ENCODE measurements at regions not wholly inside any gene's neighbourhood (a gene's known extent, or its start where the extent isn't known, plus 50 kb on each side); places are given as distances from the start of the nearest gene placed in this dataset.
"Not testable (repeated sequence)": the region's sequence is repeated elsewhere in the genome, so short reads cannot be mapped to it uniquely, and the experiment has no call there.

DNA sequence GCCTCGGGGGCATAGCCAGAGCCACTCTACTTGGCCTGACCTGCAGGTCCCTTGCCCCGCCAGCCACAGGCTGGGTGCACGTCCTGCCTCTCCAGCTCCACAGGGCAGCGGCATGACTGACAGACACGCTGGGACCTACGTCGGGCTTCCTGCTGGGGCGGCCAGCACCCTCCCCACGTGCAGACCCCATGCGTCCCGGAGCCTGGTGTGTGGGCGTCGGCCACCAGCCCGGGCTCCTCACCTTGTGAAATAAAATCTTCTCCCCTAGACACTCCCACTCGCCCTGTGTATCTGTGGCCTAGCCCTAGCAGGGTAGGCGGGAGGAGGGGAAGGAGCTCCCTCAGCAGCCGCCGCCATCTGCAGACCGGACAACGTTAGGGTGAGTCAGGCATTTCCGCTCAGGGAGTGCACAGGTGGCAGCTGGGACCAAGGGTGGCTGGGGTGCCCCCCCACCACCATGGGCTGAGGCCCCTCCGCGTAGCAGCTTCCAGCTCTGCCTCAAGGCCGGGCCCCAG, 119.5 kb downstream of the IGLL1 start:
- peak; percentile 15 for DNase-seq

DNA sequence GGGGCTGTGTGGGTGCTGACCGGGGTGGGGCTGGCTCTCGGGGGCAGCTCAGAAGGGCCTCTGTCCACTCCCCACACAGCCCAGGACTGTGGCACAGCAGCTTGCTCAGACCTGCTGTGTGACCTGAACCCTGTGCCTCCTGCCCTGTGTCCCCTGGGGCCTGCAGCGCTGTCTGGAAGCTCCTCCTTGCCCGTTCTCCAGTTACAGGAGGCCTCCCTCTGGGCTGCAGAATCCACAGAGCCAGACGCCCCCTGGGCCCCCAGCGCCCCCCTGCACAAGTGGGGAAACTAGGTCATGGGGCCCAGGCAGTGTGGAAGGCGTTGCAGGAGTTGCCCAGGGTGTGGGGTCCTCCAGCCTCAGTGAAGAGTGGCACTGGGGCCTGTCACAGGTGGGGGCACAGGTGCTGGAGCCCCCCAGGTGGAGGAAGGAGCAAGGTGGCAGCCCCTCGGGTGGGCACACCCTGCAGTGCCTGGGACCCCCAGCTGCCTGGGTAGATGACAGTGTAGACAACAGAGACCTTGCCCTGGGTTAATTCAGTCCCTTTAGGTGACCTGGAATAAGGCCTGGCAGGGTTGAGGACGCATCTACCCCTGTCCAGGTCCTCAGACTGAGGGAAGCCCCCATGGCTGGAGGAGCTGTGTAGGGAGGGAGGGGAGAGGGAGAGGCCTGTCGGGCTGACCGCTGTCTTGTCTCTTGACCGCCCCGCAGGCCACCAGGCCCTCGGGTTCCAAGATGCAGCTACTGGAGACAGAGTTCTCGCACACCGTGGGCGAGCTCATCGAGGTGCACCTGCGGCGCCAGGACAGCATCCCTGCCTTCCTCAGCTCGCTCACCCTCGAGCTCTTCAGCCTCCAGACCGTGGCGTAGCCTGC, 120.2 kb downstream of the IGLL1 start:
- not testable (repeated sequence) for DNase-seq

- DNase-seq, result no peak
These were observed 121.2 kb downstream of the IGLL1 start for GRCh38 chr22:23458663-23459541.

DNA sequence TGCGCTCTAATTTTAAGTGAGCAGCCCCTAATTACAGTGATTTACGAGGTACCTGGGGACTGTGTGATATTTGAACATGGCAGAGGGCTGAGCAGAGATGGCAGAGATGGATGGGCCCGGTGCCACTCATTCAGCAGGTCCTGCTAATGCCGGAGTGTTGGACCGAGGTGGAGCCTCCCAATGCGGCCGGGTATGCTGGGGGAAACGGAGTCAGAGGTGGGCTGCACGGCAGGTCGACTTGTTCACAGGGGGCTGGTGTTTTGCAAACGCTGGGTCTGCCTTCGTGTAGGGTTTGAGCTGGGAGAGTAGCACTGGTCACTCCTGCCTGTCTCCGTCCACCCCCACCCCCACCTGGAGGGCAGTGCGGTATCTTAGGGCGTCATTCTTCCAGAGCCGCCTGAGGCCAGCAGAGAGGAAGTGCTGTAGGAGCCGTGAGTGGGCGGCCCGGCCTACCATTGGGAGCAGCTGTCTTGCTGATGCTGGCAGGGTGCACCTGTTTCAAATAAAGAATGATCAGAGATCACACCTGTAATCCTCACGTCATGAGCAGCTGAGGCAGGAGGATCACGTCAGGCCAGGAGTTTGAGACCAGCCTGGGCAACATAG, 122.6 kb downstream of the IGLL1 start:
- DNase-seq, result no peak

DNA sequence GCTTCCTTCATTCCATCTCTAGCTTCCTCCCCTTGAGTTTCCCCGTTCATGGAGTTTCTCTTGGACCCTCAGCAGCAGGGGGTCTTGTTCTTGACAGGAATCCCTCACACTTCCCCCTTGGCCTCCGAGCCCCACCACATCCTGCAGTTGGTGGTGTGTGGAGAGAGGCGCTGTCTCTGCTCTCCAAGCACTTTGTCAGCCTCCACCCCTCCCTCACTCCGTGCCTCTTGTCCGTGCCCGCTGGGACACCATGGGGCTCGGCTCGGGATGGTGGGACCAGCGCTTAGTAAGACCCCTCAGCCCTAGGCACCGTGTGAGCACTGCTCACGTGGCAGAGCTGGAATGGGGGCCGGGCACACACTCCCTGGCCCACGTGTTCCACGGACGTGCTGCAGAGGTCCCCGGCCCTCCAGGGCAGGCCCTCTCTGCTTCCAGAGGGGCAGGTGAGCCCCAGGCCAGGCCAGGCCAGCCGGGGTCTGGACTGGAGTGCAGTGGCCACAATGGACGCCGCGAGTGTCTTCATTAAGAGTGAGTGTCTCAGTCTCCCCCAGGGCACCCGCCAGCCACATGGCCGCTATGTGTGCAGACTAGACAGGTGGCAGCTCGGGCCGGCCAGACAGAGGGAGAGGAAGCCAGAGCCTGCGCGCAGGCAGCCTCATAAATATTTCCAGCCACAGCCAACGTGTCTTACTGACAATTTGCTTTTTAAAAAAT, 123.3 kb downstream of the IGLL1 start:
- not testable (repeated sequence) for DNase-seq

- not testable (repeated sequence) for DNase-seq
These were observed 125.7 kb downstream of the IGLL1 start for GRCh38 chr22:23454345-23454744.

DNA sequence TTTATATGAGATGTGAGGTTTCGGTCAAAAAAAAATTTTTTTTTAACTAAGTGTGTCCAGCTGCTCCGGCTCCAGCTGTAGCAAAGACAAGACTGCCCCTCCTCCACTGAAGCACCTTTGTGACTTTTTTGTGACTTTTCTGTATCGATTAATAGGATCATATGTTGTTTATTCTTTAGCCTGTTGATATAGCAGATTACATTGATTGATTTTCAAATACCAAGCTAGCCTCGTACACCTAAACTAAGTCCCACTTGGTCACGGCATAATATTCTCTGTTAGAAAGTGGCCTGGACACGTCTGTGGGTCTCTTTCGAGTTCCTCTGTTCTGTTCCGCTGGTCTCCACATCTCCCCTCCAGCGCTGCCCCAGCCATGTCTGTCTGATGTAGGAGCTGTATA, 126.8 kb downstream of the IGLL1 start:
- no peak for DNase-seq

- DNase-seq, result no peak
These were observed 127.7 kb downstream of the IGLL1 start for GRCh38 chr22:23452231-23453010.

- not testable (repeated sequence) for DNase-seq
These were observed 128.4 kb downstream of the IGLL1 start for GRCh38 chr22:23451452-23452230.

- DNase-seq, result not testable (repeated sequence)
These were observed 129.3 kb downstream of the IGLL1 start for GRCh38 chr22:23450821-23451220.

- DNase-seq, result no peak
These were observed 129.7 kb downstream of the IGLL1 start for GRCh38 chr22:23450434-23450795.

- not testable (repeated sequence) for DNase-seq
These were observed 130.2 kb downstream of the IGLL1 start for GRCh38 chr22:23449748-23450433.

- DNase-seq, result not testable (repeated sequence)
These were observed 131.4 kb downstream of the IGLL1 start for GRCh38 chr22:23448499-23449288.

DNA sequence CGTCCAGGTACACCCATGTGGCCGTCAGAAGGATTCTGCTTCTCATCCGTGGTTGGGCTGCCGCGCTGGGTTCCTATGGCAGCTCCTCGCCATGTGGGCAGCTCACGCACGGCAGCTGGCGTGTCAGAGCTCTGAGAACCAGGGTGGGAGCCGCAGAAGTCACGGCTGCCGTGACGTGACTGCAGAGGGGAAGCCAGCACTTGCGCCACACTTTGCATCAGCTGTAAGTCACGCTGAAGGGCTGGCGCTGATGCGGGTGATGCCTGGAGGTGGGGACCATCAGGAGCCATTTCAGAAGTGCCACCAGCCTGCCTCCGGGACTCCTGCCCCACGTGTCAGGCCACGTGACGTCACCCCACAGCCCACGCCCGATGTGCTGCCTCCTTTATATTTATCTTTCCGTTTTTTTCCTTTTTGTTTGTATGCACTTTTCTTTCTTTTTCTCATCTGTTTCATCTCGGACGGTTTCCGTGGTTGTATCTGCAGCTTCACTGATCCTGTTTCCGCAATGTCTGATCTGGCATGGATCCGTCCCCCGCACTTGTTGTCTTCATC, 133.2 kb downstream of the IGLL1 start:
- no peak for DNase-seq

- not testable (repeated sequence) for DNase-seq
These were observed 133.9 kb downstream of the IGLL1 start for GRCh38 chr22:23446194-23446593.

DNA sequence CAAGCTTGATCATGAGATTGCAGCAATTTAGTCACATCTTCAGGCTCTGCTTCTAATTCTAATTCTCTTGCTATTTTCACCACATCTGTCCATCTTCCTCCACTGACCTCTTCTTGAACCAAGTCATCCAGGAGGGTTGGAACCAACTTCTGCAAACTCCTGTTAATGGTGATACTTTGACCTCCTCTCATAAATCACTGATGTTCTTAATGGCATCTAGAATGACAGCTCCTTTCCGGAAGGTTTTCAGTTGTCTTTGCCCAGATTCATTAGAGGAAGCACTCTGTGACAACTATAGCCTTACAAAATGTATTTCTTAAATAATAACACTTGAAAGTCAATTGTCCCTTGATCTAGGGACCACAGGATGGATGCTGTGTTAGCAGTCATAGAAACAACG, 136.2 kb downstream of the IGLL1 start:
- DNase-seq, result not testable (repeated sequence)

DNA sequence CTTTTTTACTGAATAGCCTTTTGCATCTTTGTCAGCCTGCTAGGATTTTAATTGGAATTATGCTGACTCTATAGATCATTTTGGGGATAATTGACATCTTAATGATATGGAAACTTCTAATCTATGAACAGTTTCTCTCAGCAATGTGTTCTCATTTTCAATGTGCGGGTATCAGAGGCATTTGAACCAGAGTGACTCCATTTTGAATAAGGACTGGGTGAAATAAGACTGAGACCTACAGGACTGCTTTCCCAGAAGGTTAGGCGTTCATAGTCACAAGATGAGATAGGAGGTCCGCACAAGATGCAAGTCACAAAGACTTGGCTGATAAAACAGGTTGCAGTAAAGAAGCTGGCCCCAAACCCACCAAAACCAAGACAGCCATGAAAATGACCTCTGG, 140.5 kb downstream of the IGLL1 start:
- not testable (repeated sequence) for DNase-seq

DNA sequence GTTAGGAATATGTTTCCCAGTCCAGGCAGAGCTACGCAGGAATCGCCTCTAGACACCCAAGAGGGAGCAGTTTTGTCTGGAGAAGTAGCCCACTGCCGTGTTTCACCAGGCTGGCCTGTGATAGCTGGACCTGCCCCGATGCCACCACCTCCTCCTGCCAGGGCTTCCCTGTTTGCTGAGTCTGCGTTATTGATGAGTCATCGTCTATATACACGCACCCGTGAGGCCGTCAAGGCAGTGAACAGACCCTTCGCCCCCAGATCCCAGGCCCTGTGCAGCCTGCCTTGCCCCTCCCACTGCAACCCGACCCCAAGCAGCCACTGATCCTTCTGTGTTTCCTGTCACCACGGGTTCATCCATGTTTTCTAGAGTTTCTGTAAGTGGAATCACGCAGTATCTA, 141.9 kb downstream of the IGLL1 start:
- DNase-seq, result no peak

DNA sequence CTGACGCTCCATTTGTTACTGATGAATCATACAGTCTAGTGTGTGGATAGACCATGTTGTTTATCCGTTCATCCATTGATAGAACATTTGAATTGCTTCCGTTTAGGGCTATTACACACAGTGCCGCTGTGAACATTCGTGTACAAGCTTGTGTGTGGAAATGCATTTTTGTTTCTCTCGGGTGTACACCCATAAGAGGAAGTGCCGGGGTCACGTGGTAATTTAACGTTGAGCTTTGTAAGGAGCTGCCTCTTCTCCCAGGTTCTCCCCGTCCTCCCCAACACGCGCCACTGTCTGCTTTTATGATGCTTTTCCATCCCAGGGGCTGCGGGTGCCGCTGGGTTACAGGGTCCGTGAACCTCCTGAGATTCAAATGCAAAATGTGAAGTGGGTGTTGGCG, 142.3 kb downstream of the IGLL1 start:
- DNase-seq, result no peak

All from activated CD4-positive, alpha-beta T cell treated with anti-CD3 and anti-CD28 coated beads, Interleukin-2, Interleukin-6, amounts not matched to agents 100 ng/mL and 50 ng/mL, durations not matched to agents 16 hours and 8 hours (primary cell).